ENCODE measurements at regions not wholly inside any gene's neighbourhood (a gene's known extent, or its start where the extent isn't known, plus 50 kb on each side); places are given as distances from the start of the nearest gene placed in this dataset.

GRCh38 chr4:7140692-7141069 lies 51.7 kb upstream of the SORCS2 start:
- intact Hi-C loops (cut with micrococcal nuclease) (no loop called here), in situ Hi-C loops (cut with MboI; ENCODE audit: low sequenced_read_pairs) (no loop called here), dilution Hi-C loops (cut with HindIII; ENCODE audit: low sequenced_read_pairs, unreplicated experiment) (no loop called here)
- ATAC-seq (ENCODE audit: low read depth) (no peak), DNase-seq (no peak)
- no peak overlapping the region for H3K56ac ChIP-seq (ENCODE audit: extremely low read depth, insufficient read depth, low read length)
- H2AK5ac ChIP-seq (ENCODE audit: low read depth, low read length), result no peak overlapping the region
- no peak overlapping the region for H2BK20ac ChIP-seq (ENCODE audit: low read depth, low read length)
- H3K9me1 ChIP-seq (ENCODE audit: insufficient read depth, low read length), result no peaks in the 10 kb centered on the region
- no peak overlapping the region for H4K8ac ChIP-seq (ENCODE audit: low read depth in 2 of 2, low read length in 2 of 2)
- H3K79me1 ChIP-seq (ENCODE audit: low read depth in 1 of 2, low read length in 2 of 2), result no peaks in the 10 kb centered on the region
- no peaks in the 10 kb centered on the region for H3K9me3 ChIP-seq (ENCODE audit: control insufficient read depth, insufficient read depth, low read length)
- no peak overlapping the region for H4K91ac ChIP-seq (ENCODE audit: insufficient read depth, low read depth, low read length)
- H3K4me2 ChIP-seq (ENCODE audit: low read depth, low read length), result no peak overlapping the region
- H2BK15ac ChIP-seq (ENCODE audit: low read depth, low read length), result no peak overlapping the region
- 81% methylated on average over 6 of the region's 8 CpGs; no CpG with 5 or more reads in 1 of the 2 experiments for WGBS, 2 experiments (ENCODE audit: extremely low coverage in 2 of 2, insufficient read length in 1 of 2)
- H2BK120ac ChIP-seq (ENCODE audit: low read depth, low read length), result no peak overlapping the region
- H4K5ac ChIP-seq (ENCODE audit: low read depth, low read length), result no peak overlapping the region
- no peak overlapping the region for H3K4me3 ChIP-seq (ENCODE audit: insufficient read depth, low read depth, low read length)
- H3K4ac ChIP-seq (ENCODE audit: low read depth, low read length), result no peak overlapping the region
- CTCF ChIA-PET, result no interaction called here
- POLR2A ChIA-PET (ENCODE audit: unreplicated experiment), result no interaction called here
- H4K20me1 ChIP-seq (ENCODE audit: insufficient read depth, low read length), result no peaks in the 10 kb centered on the region; the same call in 1 of the 2 replicates
- no peak overlapping the region for H2AFZ ChIP-seq (replicated peaks; ENCODE audit: low read length, poor library complexity)
- no peak overlapping the region for H3K23ac ChIP-seq (ENCODE audit: low read depth, low read length)
- no peaks in the 10 kb centered on the region for H3K4me1 ChIP-seq (ENCODE audit: control insufficient read depth, insufficient read depth, low read length)
- no peak overlapping the region for H2AK9ac ChIP-seq (replicated peaks; ENCODE audit: low read depth, low read length, poor library complexity)
- no peak overlapping the region for H2BK5ac ChIP-seq (ENCODE audit: low read depth, low read length, poor library complexity, severe bottlenecking)
- H3K14ac ChIP-seq (replicated peaks; ENCODE audit: low read depth, low read length), result no peak overlapping the region
- no peak overlapping the region for H3K27ac ChIP-seq (ENCODE audit: insufficient read depth, low read length)
- no peak overlapping the region for H3K18ac ChIP-seq (ENCODE audit: low read depth, low read length)
- BruUV-seq (replicated peaks), result no TSS peak
- TF ChIP-seq RAD21 (IDR thresholded peaks at IDR 0.05; ENCODE audit: low read length) (no peak), NFE2L2 (IDR thresholded peaks at IDR 0.05; ENCODE audit: low read depth, low read length) (no peak), CHD1 (IDR thresholded peaks at IDR 0.05; ENCODE audit: low read depth, low read length) (no peak), USF2 (IDR thresholded peaks at IDR 0.05; ENCODE audit: low read depth, low read length) (no peak)
- peaks cover 25% of the 10 kb centered on the region for H3K27me3 ChIP-seq (ENCODE audit: control insufficient read depth, insufficient read depth, low read length)
- H3K9ac ChIP-seq (ENCODE audit: low read depth, low read length), result no peak overlapping the region
- H3K36me3 ChIP-seq (ENCODE audit: control insufficient read depth, insufficient read depth, low read length), result no peaks in the 10 kb centered on the region

All from IMR-90 (cell line).